Anterior cingulate cortex (tissue), 58 donors: ENCODE measurements at regions not wholly inside any gene's neighbourhood (a gene's known extent, or its start where the extent isn't known, plus 50 kb on each side); places are given as distances from the start of the nearest gene placed in this dataset.
A peak's percentile ranks its signal among the peaks of the same experiment; 100 is the strongest.

Experiments used
- DNase-seq, 58 donors: peaks; one replicate each; lab custom pipeline; 2025; lab: John Stamatoyannopoulos, UW

DNA sequence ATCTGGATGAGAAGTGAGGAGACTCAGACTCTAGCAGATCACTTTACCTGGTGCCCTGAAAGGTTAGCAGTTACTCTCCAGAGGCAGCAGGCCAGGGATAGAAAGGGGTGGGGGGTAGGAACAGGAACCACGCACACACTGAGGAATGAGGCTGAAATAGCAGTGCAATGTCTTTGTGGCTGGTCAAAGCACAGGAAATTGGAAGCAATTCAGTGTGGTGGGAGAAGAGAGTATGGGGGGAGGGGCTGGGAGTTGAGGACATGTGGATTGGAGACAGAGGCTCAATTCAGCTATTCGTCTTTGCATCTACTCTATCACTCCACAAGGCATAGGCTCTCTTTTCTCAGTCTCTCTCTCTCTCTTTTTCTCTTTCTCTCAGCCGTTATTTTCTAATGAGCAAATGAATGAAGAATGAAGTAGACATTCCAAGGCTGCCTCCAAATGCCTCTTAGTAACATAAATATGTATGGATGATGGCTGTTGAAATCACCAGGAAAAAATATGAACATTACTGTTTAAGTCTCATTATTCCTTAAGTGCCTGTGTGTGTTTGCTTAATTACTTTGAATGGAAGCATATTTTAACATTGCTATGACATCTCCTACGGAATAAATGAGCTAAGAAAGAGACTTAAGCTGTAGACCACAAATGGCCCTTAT, 979.4 kb downstream of the TSN start:
- DNase-seq = no peak

- no peak for DNase-seq
Observed at GRCh38 chr2:122736279-122736678, 980.8 kb downstream of the TSN start.

DNA sequence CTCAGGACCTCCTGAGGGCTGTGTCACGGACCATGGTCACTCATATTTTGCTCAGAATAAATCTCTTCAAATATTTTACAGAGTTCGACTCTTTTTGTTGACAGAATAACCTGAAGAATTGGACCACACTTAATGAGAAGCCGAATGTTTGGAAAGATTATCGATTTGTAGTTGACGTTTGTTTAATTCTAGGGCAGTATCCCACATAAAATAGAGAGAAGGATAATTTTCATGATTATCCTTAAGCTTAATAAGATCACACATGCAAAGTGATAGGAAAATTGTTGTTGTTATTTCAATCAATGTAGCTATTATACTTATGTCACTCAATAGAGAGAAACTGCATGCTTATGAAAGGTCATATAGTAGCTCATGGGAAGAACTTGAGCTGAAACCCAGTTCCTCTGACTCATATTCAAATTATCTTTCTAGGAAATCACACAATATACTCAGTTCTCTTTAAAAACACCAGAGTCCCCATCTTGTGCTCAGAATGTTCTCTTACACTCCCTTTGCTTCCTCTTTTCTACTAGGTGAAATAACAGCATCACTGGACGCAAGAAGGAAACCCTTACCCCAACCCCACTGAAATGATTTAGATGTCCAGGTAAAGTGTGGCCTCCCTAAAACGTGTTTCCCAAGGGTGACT, 982.1 kb downstream of the TSN start:
- DNase-seq = no peak

DNA sequence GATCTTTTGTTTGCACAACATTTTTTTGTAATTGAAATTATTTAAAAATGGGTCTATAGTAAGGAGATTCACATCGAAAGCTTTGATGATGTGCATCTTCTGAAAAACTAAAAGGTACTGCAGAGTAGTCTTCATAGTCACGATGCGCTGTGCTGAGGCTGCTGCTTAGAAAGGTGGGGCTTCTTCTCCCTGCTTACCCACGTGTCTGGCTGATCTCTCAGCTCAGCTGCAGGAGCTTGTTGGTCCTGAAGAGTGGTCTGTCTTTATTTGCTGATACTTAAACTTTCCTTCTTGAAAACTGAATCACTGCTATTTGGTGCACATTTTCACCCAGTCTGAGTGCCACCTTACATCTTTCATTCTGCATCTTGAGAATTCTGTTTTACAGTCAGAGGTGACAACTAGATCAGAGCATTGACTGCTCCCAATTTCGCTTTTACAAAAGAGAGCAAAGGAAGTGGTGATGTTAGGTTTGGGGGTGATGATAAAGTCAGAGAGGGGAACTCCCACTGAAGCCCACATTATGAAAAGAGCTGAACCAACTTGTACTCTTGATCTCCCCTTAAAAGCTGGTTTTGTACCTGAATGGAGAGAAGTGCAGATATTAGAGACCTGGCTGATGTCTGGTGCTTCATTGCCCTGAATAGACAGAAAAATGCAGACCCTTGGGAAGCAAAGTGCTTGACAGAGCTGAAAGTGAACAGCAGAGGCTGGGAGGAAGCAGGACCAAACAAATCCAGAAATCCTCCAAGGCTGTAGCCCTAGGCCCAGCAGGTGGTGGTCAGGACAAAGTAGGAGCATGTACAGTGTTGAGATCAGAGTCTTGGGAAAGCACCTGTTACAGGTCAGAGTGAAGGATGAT, 984.5 kb downstream of the TSN start:
- no peak for DNase-seq

DNA sequence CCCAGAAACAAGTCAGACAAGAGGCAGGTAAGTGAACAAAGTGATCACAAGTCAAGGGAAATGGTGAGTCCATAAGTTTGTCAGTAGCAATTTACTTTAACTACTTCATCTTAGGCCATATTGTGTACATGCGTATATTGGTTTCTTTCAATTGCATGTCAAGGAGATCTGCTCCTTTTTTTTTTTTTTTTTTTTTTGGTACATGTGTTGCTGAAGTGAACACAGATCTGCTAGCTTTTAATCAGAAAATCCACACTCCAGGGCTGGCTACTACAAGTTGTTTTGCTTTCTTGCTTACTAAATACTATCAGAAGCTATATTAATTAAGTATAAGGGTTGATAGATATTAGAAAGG, 985.1 kb downstream of the TSN start:
- DNase-seq = no peak

DNA sequence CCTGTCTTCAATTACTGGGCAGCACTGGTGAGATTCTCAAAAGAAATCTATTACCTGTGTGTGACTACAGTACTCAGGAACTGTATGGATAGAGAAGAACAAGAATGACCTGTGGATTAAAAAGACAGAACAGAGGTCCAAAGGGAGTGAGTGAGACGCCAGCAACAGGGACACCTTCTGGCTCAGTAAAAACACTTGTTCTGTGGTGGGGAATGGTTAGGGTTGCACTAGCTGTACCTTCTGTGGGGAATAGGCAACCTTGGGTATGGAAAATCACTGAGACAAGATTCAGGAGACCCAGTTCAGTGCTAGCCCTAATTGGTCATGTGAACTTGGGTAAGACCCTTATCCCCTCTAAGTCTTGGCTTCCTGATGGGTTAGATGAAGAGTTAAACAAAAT, 986.0 kb downstream of the TSN start:
- DNase-seq = no peak

DNA sequence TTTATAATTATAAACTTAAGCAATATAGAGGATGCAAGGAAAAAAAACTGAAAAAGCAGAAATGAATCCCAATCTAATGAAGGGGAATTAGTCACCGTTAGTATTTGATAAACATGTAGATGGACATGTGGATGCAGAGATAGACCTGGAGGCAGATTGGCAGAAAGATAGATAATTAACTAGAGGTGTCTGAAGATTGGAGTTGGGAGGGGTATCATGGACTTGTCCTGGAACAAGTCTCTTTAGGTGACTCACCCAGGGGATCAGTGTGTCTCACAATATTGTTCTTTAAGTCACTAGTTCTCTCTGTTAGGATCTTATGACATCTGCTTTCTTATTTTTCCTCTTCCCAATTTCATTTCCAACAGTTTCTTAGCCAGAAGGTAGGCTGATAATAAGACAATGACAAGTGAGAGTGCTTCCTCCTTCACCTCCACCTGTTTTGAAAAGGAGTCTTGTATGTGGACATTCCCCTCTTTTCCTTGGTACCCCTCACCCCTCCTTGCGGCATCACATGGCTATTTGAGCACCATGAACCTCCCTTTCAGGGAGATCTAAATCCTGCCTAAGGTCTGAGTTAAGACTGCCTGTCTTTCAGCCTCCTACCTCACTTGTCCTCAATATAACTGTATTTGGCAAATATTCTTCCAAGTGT, 987.7 kb downstream of the TSN start:
- DNase-seq = no peak

DNA sequence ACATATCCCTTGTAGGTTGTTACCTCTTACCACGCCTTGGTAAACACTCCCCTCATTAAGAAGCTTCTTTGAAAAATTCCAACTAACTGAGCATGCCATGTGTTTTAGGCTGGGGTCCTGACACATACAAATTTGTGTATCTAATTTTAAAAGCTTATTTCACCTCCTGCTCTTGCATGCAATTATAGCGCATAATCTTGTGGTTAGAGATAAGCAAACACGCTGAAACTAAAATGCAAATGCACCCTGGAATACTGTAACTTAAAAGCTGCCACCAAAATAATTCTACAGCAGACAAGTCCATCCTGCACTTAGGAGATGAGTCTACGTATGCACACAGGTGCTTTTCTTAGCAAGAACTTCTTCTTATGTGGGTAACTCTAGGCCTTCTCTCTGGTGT, 990.2 kb downstream of the TSN start:
- DNase-seq = no peak

GRCh38 chr2:122747670-122748069, 992.2 kb downstream of the TSN start:
- DNase-seq = no peak

GRCh38 chr2:122748552-122749011, 993.1 kb downstream of the TSN start:
- DNase-seq = no peak

GRCh38 chr2:122749405-122749804, 994.0 kb downstream of the TSN start:
- no peak for DNase-seq

- no peak for DNase-seq
Observed at GRCh38 chr2:122750095-122750494, 994.6 kb downstream of the TSN start.

GRCh38 chr2:122750808-122751207, 995.4 kb downstream of the TSN start:
- DNase-seq = no peak

- peak in 1 of 58 donors; percentile 2 for DNase-seq
Observed at GRCh38 chr2:122753336-122753735, 997.9 kb downstream of the TSN start.

DNA sequence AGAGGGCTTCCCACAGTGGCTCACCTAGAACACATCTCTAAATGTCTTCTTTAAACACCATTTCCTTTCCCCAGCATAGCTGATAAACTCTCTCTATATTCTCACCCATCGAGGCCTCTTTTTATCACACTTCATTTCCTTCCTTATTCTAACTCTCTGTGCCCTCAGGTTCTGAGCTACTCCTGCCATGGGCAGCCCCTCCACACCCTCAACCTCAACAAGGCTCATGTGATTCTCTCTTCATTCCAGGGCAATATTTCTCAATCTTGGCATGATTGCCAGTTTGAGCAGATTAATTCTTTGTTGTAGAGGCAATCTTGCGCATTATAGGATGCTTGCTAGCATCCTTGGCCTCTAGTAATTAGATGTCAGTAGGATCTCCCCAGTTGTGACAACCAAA, 999.1 kb downstream of the TSN start:
- DNase-seq = no peak

DNA sequence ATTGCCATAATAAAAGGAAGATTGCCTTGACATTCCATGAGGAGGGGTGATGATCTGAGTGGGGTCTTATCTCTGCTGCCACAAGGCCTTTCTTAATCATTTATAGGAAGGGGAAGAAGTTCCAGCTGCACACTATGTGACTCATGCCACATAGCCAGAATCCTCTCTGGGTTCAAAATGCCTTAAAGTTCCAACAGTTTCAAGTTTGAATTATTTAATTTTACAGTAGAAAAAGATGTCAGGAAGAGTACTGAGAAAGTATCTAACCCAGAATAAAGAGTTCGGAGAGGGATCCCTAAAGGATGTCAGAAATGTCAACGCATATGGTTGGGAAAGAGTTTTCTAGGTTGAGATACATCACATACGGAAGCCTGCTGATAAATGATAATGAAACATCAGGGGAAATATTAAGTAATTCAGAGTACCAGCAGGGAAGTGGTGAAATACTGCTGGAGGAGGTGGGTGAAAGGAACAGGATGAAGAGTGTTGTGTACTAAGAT, 999.9 kb downstream of the TSN start:
- no peak for DNase-seq

GRCh38 chr2:122758967-122759366, 1003.5 kb downstream of the TSN start:
- no peak for DNase-seq

GRCh38 chr2:122764014-122764413, 1008.6 kb downstream of the TSN start:
- DNase-seq = no peak

DNA sequence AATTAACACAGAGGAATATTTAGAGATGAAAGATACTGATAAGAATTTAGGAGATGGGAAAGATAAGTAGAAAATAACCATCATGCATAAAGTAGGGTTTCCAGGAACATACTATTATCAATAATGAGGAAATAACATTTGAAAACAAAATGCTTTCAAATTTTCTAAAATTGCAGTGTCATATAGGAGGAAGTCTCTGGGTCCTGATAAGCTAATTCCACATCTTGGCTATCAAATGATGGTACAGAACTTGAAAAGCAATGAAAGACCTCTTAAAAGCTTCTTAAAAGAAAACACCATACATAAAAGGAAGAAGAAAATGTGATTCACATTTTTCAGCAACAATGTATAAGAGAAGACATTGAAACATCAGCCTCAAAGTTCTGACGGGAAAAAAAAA, 1024.8 kb downstream of the TSN start:
- no peak for DNase-seq

- DNase-seq = no peak
Observed at GRCh38 chr2:122794100-122794499, 1038.6 kb downstream of the TSN start.

- no peak for DNase-seq
Observed at GRCh38 chr2:122795763-122796162, 1040.3 kb downstream of the TSN start.
